GM18868 (cell line): ENCODE measurements at regions not wholly inside any gene's neighbourhood (a gene's known extent, or its start where the extent isn't known, plus 50 kb on each side); places are given as distances from the start of the nearest gene placed in this dataset.
"Not testable (repeated sequence)": the region's sequence is repeated elsewhere in the genome, so short reads cannot be mapped to it uniquely, and the experiment has no call there.

Experiments
- ATAC-seq: cut with Tn5 transposase; IDR thresholded peaks from one replicate; pipeline ENCODE4 v1.9.1; 2021; ENCODE audit warnings: mild to moderate bottlenecking, moderate library complexity; ENCODE audit not compliant: unreplicated experiment

- ATAC-seq, result no peak
Observed at GRCh38 chr9:129301941-129302340, 123.9 kb upstream of the IER5L start.

GRCh38 chr9:129296195-129296594 is 118.1 kb upstream of the IER5L start:
- not testable (repeated sequence) for ATAC-seq

GRCh38 chr9:129291041-129291501 is 113.0 kb upstream of the IER5L start:
- ATAC-seq, result no peak

GRCh38 chr9:129290606-129291005 is 112.5 kb upstream of the IER5L start:
- ATAC-seq, result no peak

GRCh38 chr9:129289883-129290282 is 111.8 kb upstream of the IER5L start:
- ATAC-seq, result no peak

- no peak for ATAC-seq
Observed at GRCh38 chr9:129289131-129289731, 111.2 kb upstream of the IER5L start.

GRCh38 chr9:129287619-129288305 is 109.7 kb upstream of the IER5L start:
- ATAC-seq, result no peak

- ATAC-seq, result no peak
Observed at GRCh38 chr9:129285979-129286772, 108.1 kb upstream of the IER5L start.

- ATAC-seq, result no peak
Observed at GRCh38 chr9:129285382-129285781, 107.3 kb upstream of the IER5L start.

- ATAC-seq, result no peak
Observed at GRCh38 chr9:129284607-129285291, 106.7 kb upstream of the IER5L start.

- no peak for ATAC-seq
Observed at GRCh38 chr9:129283705-129284606, 105.9 kb upstream of the IER5L start.

GRCh38 chr9:129283291-129283691 is 105.2 kb upstream of the IER5L start:
- ATAC-seq, result no peak

- no peak for ATAC-seq
Observed at GRCh38 chr9:129282731-129283211, 104.7 kb upstream of the IER5L start.

- no peak for ATAC-seq
Observed at GRCh38 chr9:129282272-129282671, 104.2 kb upstream of the IER5L start.

GRCh38 chr9:129281506-129282145 is 103.6 kb upstream of the IER5L start:
- no peak for ATAC-seq

- no peak for ATAC-seq
Observed at GRCh38 chr9:129280623-129281271, 102.7 kb upstream of the IER5L start.

- no peak for ATAC-seq
Observed at GRCh38 chr9:129280236-129280622, 102.2 kb upstream of the IER5L start.

GRCh38 chr9:129278391-129279237 is 100.6 kb upstream of the IER5L start:
- no peak for ATAC-seq
